MM.1S (cell line): ENCODE measurements at regions not wholly inside any gene's neighbourhood (a gene's known extent, or its start where the extent isn't known, plus 50 kb on each side); places are given as distances from the start of the nearest gene placed in this dataset.
"Not testable (repeated sequence)": the region's sequence is repeated elsewhere in the genome, so short reads cannot be mapped to it uniquely, and the experiment has no call there.

ENCODE experiments used
- DNase-seq: peaks from one replicate; pipeline ENCODE4 v3.0.0-alpha.2; 2015
- H2AFZ ChIP-seq: fragments of 300-600 bp; sonication (generic); 2 replicates; pipeline ENCODE4 v1.6.0; 2016; ENCODE audit warnings: antibody characterized with exemption, low read length
- H3F3A ChIP-seq: fragments of 300-600 bp; sonication (generic); 2 replicates; pipeline ENCODE4 v1.6.1; 2016; ENCODE audit warnings: mild to moderate bottlenecking, antibody characterized with exemption, low read length, moderate library complexity, mixed read lengths; ENCODE audit not compliant: insufficient read depth
- H3K27ac ChIP-seq: fragments of 300-600 bp; sonication (generic); 2 replicates; pipeline ENCODE4 v1.5.1; 2016; ENCODE audit warnings: mild to moderate bottlenecking, low read length
- H3K27me3 ChIP-seq: fragments of 300-600 bp; sonication (generic); replicated peaks from 2 replicates; pipeline ENCODE4 v1.6.0; 2016; ENCODE audit warnings: low read length; ENCODE audit not compliant: insufficient read depth
- H3K36me3 ChIP-seq: fragments of 300-600 bp; sonication (generic); replicated peaks from 2 replicates; pipeline ENCODE4 v1.6.1; 2016; ENCODE audit warnings: mild to moderate bottlenecking, low read length, mixed read lengths; ENCODE audit not compliant: insufficient read depth
- H3K4me1 ChIP-seq: fragments of 300-600 bp; sonication (generic); 2 replicates; pipeline ENCODE4 v1.6.1; 2016; ENCODE audit warnings: low read length, mixed read lengths
- H3K4me2 ChIP-seq: fragments of 300-600 bp; sonication (generic); 2 replicates; pipeline ENCODE4 v1.6.0; 2016; ENCODE audit warnings: low read depth, low read length
- H3K4me3 ChIP-seq: fragments of 300-600 bp; sonication (generic); 2 replicates; pipeline ENCODE4 v1.5.1; 2016; ENCODE audit warnings: low read length, mixed read lengths
- H3K79me2 ChIP-seq: fragments of 300-600 bp; sonication (generic); 2 replicates; pipeline ENCODE4 v1.6.1; 2016; ENCODE audit warnings: mixed run types, low read length, mixed read lengths
- H3K9ac ChIP-seq: fragments of 300-600 bp; sonication (generic); 2 replicates; pipeline ENCODE4 v1.6.1; 2016; ENCODE audit warnings: low read length, mixed read lengths
- H3K9me2 ChIP-seq: fragments of 300-600 bp; sonication (generic); replicated peaks from 2 replicates; pipeline ENCODE4 v1.6.1; 2016; ENCODE audit warnings: mild to moderate bottlenecking, low read length, mixed read lengths; ENCODE audit not compliant: insufficient read depth
- H3K9me3 ChIP-seq: fragments of 300-600 bp; sonication (generic); replicated peaks from 2 replicates; pipeline ENCODE4 v1.6.1; 2016; ENCODE audit warnings: mild to moderate bottlenecking, low read length, mixed read lengths; ENCODE audit not compliant: insufficient read depth
- H4K20me1 ChIP-seq: fragments of 300-600 bp; sonication (generic); 2 replicates; pipeline ENCODE4 v1.6.1; 2016; ENCODE audit warnings: mild to moderate bottlenecking, low read length, moderate library complexity, mixed read lengths; ENCODE audit not compliant: insufficient read depth
- CTCF ChIP-seq: fragments of 300-600 bp; sonication (generic); IDR thresholded peaks from 2 replicates; pipeline ENCODE4 v1.5.1; 2016; ENCODE audit warnings: antibody characterized with exemption, low read length, mixed read lengths
- EZH2 ChIP-seq: fragments of 300-600 bp; sonication (generic); optimal IDR thresholded peaks from 2 replicates; pipeline ENCODE3; 2017; ENCODE audit warnings: low read depth, mild to moderate bottlenecking, antibody characterized with exemption, low read length, mixed read lengths
- EZH2phosphoT487 ChIP-seq: fragments of 300-600 bp; sonication (generic); IDR thresholded peaks from 2 replicates; pipeline ENCODE4 v1.6.1; 2018; ENCODE audit warnings: antibody characterized with exemption, low read length

GRCh38 chr2:144905956-144906355 lies 386.0 kb upstream of the ZEB2 start:
- TF ChIP-seq EZH2phosphoT487 (no peak), CTCF (no peak), EZH2 (no peak)
- no peak overlapping the region for H3K9ac ChIP-seq
- H3K4me1 ChIP-seq, result no peaks in the 10 kb centered on the region
- H3K36me3 ChIP-seq, result no peaks in the 10 kb centered on the region
- H3F3A ChIP-seq, result no peaks in the 10 kb centered on the region
- H2AFZ ChIP-seq, result no peak overlapping the region
- no peaks in the 10 kb centered on the region for H3K9me2 ChIP-seq
- H3K4me3 ChIP-seq, result no peak overlapping the region
- H3K4me2 ChIP-seq, result no peak overlapping the region
- no peaks in the 10 kb centered on the region for H3K27me3 ChIP-seq
- H3K79me2 ChIP-seq, result no peaks in the 10 kb centered on the region
- no peak overlapping the region for H3K27ac ChIP-seq
- no peaks in the 10 kb centered on the region for H4K20me1 ChIP-seq
- H3K9me3 ChIP-seq, result no peaks in the 10 kb centered on the region
- no peak for DNase-seq

GRCh38 chr2:144904612-144905011 lies 384.7 kb upstream of the ZEB2 start:
- Histone ChIP-seq H3K9me3 (no peaks in the 10 kb centered on the region), H3K4me3 (no peak overlapping the region), H3K79me2 (no peaks in the 10 kb centered on the region), H3K4me1 (no peaks in the 10 kb centered on the region), H3F3A (no peaks in the 10 kb centered on the region), H3K9ac (no peak overlapping the region), H3K36me3 (no peaks in the 10 kb centered on the region), H2AFZ (no peak overlapping the region), H3K9me2 (no peaks in the 10 kb centered on the region), H3K27ac (no peak overlapping the region), H3K4me2 (no peak overlapping the region), H3K27me3 (no peaks in the 10 kb centered on the region), H4K20me1 (no peaks in the 10 kb centered on the region)
- no peak for TF ChIP-seq EZH2
- no peak for TF ChIP-seq EZH2phosphoT487
- no peak for TF ChIP-seq CTCF
- DNase-seq, result no peak

- not testable (repeated sequence) for H3F3A ChIP-seq, H3K4me3 ChIP-seq, H3K27ac ChIP-seq, H2AFZ ChIP-seq, H3K4me2 ChIP-seq, H3K79me2 ChIP-seq, H3K9me3 ChIP-seq, H3K27me3 ChIP-seq, H3K9me2 ChIP-seq, H3K4me1 ChIP-seq, H4K20me1 ChIP-seq, H3K36me3 ChIP-seq, H3K9ac ChIP-seq, DNase-seq
Observed at GRCh38 chr2:144903045-144903444, 383.1 kb upstream of the ZEB2 start.

DNA sequence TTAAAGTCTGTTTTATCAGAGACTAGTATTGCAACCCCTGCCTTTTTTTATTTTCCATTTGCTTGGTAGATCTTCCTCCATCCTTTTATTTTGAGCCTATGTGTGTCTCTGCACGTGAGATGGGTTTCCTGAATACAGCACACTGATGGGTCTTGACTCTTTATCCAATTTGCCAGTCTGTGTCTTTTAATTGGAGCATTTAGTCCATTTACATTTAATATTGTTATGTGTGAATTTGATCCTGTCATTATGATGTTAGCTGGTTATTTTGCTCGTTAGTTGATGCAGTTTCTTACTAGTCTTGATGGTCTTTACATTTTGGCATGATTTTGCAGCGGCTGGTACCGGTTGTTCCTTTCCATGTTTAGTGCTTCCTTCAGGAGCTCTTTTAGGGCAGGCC lies 381.5 kb upstream of the ZEB2 start:
- not testable (repeated sequence) for H3K4me3 ChIP-seq, H4K20me1 ChIP-seq, H3K9ac ChIP-seq, DNase-seq, H3K27ac ChIP-seq, H3K36me3 ChIP-seq, H3K9me2 ChIP-seq, H3K79me2 ChIP-seq, H3K4me1 ChIP-seq, H3K9me3 ChIP-seq, H3K4me2 ChIP-seq, H3F3A ChIP-seq, H2AFZ ChIP-seq, H3K27me3 ChIP-seq
